ENCODE measurements at regions not wholly inside any gene's neighbourhood (a gene's known extent, or its start where the extent isn't known, plus 50 kb on each side); places are given as distances from the start of the nearest gene placed in this dataset.

- peak; percentile 77 for DNase-seq (ENCODE audit: low spot score)
- FAIRE-seq = peak; percentile 89
Measured at GRCh38 chr22:47281126-47282106, 519.0 kb downstream of the TBC1D22A start.

- DNase-seq (ENCODE audit: low spot score) (no peak), FAIRE-seq (no peak)
Measured at GRCh38 chr22:47280301-47280700, 517.9 kb downstream of the TBC1D22A start.

GRCh38 chr22:47279746-47280145, 517.3 kb downstream of the TBC1D22A start:
- DNase-seq (ENCODE audit: low spot score) = no peak
- FAIRE-seq = no peak

DNA sequence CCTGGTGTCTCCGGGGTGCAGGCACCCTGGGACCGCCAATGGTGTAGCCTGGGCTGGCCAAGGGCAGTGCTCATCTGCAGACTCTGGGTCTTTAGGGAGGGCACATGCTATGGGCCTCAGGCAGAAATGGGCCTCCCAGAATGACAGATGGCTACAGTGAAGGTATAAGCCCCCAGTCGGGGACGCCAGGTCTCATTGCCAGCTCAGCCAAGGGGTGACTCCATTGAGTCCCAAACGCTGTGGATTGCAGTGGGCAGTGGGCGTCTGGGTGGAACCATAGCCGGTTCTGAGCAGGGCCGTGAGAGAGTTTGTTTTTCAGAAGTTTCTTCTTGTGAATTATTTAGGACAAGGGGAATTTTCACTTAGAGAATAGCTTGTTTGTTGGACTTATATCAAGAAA, 516.9 kb downstream of the TBC1D22A start:
- FAIRE-seq (no peak), DNase-seq (ENCODE audit: low spot score) (no peak)

GRCh38 chr22:47278655-47279054, 516.2 kb downstream of the TBC1D22A start:
- FAIRE-seq (no peak), DNase-seq (ENCODE audit: low spot score) (no peak)

GRCh38 chr22:47277531-47277930, 515.1 kb downstream of the TBC1D22A start:
- DNase-seq (ENCODE audit: low spot score) = no peak
- FAIRE-seq = no peak

GRCh38 chr22:47276991-47277390, 514.5 kb downstream of the TBC1D22A start:
- FAIRE-seq (no peak), DNase-seq (ENCODE audit: low spot score) (no peak)

DNA sequence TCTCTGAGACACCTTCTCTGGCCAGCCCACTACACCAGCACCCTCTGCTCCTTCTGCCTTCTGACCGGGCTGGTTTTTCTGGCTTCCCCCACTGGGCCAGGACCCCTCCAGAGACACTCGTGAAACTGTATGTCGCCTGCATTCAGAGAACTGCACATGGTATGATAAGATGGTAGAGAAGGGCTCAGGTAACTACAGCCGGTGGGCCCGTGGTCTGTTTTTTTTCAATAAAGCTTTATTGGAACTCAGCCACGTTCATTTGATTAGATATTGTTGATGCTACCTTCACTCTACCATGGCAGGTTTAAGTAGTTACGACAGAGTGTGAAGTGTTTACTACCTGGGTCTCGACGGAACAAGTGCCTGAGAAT, 514.0 kb downstream of the TBC1D22A start:
- no peak for FAIRE-seq
- no peak for DNase-seq (ENCODE audit: low spot score)

- FAIRE-seq (no peak), DNase-seq (ENCODE audit: low spot score) (no peak)
Measured at GRCh38 chr22:47275605-47276449, 513.4 kb downstream of the TBC1D22A start.

- DNase-seq (ENCODE audit: low spot score) (no peak), FAIRE-seq (no peak)
Measured at GRCh38 chr22:47274196-47274595, 511.7 kb downstream of the TBC1D22A start.

DNA sequence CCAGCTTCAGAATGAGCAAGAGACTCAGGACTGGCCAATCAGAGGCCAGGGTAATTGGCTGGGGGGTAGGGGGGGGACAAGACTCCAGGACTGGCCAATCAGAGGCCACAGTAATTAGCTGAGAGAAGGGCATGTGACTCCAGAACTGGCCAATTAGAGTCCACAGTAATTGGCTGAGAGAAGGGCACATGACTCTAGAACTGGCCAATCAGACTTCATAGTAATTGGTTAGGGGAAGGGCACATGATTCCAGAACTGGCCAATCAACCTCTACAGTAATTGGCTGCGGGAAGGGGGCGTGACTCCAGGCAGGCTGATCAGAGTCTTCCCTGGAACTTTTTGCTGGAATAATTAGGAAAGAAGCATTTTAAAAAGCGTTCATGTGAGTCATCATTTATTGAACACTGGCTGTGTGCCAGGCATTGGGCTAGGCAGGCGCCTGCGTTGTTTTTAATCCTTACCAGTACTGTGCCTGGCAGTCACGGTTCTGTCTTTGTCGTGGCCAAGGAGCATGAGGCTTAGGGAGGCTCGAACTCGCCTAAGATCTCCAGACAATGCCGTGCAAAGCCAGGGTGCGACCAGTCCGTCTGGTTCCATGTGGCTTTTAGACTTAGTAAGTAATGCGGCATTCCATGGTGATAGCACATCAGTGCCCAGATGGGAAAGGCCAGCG, 508.1 kb downstream of the TBC1D22A start:
- DNase-seq (ENCODE audit: low spot score) (no peak), FAIRE-seq (no peak)

- DNase-seq (ENCODE audit: low spot score) (no peak), FAIRE-seq (no peak)
Measured at GRCh38 chr22:47269516-47270088, 507.2 kb downstream of the TBC1D22A start.

DNA sequence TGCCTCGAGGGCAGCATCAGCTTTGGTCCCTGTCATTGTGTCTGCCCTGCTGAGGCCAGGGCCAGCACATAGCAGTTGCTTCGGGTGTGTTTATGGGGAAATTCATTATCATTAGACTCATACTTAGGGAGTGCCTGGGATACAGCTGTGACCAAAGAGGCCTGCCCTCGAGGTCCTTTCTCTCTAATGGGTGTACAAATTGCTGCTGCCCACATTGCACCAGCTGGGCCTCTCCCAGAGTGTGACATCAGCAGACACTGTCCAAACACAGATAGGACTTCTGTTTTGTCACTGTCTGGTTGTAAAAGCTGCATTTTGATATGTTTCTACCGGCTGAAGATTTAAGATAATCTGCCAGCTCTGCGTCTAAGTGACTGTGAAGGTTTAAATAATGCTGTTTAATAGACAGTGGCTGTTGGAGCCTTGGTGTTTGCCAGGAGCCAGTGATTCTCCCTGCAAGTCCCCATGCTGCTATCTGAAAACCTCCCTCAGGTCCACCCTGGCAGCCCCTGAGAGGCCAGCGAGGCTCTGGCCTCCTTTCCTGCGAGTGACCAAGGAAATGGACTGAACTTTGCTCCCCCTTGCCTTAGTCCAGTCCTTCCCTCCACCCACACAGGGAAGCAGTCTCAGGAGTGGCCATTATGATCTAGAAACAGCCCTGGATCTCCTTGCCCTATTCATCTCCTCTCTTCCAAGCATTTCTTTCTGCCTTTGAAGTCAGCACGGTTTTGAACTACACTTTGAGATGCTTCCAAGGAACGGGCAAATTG, 505.2 kb downstream of the TBC1D22A start:
- DNase-seq (ENCODE audit: low spot score) (no peak), FAIRE-seq (no peak)

DNA sequence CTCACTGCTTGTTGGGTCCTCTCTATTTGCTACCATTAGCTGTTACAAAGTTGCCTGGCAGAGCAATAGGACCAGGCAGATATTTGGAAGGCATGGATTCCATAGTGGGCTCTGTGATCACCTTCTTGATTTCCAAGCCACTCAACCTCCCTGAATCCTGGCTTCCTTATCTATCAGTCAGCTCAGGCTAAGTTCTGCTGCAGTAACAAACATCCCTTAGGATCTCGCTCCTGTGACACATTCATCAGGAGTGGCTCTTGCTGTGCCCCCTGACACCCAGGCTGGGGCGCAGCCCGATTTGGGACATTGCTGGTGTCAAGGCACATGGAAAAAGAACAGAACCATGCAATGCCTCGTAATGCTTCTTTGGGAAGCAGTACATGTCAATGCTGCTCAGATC, 503.9 kb downstream of the TBC1D22A start:
- FAIRE-seq = no peak
- DNase-seq (ENCODE audit: low spot score) = no peak

DNA sequence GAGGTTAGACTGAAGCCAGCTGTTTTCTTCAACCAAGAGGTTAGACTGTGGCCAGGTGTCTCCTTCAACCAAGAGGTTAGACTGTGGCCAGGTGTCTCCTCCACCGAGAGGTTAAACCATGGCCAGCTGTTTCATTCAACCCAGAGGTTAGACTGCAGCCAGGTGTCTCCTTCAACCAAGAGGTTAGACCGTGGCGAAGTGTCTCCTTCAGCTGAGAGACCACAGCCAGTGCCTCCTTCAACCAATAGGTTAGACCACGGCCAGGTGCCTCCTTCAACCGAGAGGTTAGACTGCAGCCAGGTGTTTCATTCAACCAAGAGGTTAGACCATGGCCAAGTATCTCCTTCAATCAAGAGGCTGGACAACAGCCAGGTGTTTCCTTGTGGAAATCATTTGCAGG, 498.1 kb downstream of the TBC1D22A start:
- DNase-seq (ENCODE audit: low spot score) (no peak), FAIRE-seq (no peak)

GRCh38 chr22:47259990-47260389, 497.5 kb downstream of the TBC1D22A start:
- FAIRE-seq = no peak
- no peak for DNase-seq (ENCODE audit: low spot score)

GRCh38 chr22:47259049-47259448, 496.6 kb downstream of the TBC1D22A start:
- DNase-seq (ENCODE audit: low spot score) = no peak
- FAIRE-seq = no peak

DNA sequence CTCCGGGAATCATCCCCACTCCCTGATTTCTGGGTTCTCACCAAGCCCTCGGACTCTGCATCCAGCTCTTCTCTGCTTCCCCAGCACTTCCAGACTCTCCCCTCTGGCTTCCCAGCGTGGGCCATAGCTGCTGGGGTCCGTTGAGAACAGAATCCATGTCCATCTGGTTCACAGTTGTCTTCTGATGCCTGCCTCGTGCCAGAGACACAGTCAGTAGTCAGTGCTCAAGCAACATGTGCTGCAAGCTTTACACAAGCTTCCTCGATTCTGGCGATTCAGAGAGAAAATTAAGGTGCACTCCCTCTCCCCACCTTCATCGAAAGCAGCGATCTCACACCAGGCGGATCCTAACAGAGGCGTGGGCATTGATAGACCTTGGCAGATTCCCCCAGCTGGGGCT, 495.5 kb downstream of the TBC1D22A start:
- DNase-seq (ENCODE audit: low spot score) (no peak), FAIRE-seq (no peak)

DNA sequence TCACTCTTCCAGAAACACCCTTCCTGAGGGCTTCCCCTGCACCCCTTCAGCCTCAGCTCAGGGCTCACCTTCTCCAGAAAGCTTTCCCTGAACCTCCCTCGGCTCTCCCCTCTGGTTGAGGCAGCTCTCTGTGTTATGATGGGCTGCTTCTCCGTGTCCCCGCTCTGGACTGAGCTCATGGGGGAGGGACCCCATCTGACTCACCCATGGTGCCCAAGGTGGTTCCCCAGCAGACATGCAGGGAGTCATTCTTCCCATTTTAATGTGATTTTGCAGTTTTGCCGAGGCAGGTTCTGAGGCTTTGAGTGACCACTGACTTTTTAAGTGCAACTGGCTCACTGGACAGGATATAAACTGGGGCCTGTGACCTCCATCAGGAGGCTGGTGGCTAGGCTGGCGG, 495.1 kb downstream of the TBC1D22A start:
- FAIRE-seq (no peak), DNase-seq (ENCODE audit: low spot score) (no peak)

DNA sequence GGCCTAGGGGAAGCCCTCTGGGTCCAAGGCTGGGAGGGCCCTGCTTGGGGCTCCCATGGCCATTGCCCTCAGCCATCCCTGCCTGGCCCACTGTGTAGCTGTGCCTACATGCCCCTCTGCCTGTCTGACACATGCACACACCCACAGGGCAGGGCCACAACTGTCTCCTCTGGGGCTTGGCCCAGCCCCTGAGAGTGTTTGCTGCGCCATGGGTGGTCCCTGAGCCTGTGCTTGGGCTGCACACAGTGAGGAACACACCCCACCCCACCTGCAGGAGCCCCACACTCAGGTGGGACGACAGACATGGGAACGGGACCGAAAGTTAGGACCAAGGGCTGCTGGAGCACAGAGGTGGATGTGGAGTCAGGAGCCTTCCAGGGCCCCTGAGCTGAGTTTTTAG, 489.5 kb downstream of the TBC1D22A start:
- no peak for DNase-seq (ENCODE audit: low spot score)
- FAIRE-seq = no peak

Measured in RCC 7860 (cell line).